Transverse colon (tissue), 4 donors: ENCODE measurements at regions not wholly inside any gene's neighbourhood (a gene's known extent, or its start where the extent isn't known, plus 50 kb on each side); places are given as distances from the start of the nearest gene placed in this dataset.
"Not testable (repeated sequence)": the region's sequence is repeated elsewhere in the genome, so short reads cannot be mapped to it uniquely, and the experiment has no call there.

ENCODE experiments used
- DNase-seq: peaks from one replicate; pipeline ENCODE4 v3.0.0-alpha.2; 2019
- H3K27ac ChIP-seq, 4 donors: fragments of 200-600 bp; sonication (generic); 2 replicates each; pipeline ENCODE4 v1.5.1; 2016 to 2018; ENCODE audit warnings: inconsistent platforms in 4 of 4
- H3K27me3 ChIP-seq: fragments of 200-600 bp; sonication (generic); 2 replicates; pipeline ENCODE4 v1.5.1; 2017; ENCODE audit warnings: inconsistent platforms
- H3K36me3 ChIP-seq, 4 donors: fragments of 200-600 bp; sonication (generic); 2 replicates each; pipeline ENCODE4 v1.5.1; 2017 to 2019; ENCODE audit warnings: inconsistent platforms in 4 of 4
- H3K4me1 ChIP-seq, 4 donors: fragments of 200-600 bp; sonication (generic); 2 replicates each; pipeline ENCODE4 v1.5.1; 2017 to 2020; ENCODE audit warnings: inconsistent platforms in 4 of 4
- H3K4me3 ChIP-seq, 4 donors: fragments of 200-600 bp; sonication (generic); 1 replicate in 1 of 4; 2 replicates in 3 of 4; pipeline versions ENCODE4 v1.5.1 to v1.6.1; 2017 to 2019; ENCODE audit warnings: inconsistent platforms in 4 of 4
- H3K9me3 ChIP-seq, 2 donors: fragments of 200-600 bp; sonication (generic); 2 replicates each; pipeline ENCODE4 v1.5.1; 2017 to 2019; ENCODE audit warnings: inconsistent platforms in 2 of 2
- EP300 ChIP-seq: sonication (generic); formaldehyde crosslinking; IDR thresholded peaks from one replicate; pipeline ENCODE4 v1.6.1; 2017; ENCODE audit warnings: antibody characterized with exemption, low read depth
- POLR2A ChIP-seq: fragments of 450-650 bp; IDR thresholded peaks from one replicate; pipeline ENCODE4 v1.6.1; 2016; ENCODE audit warnings: antibody characterized with exemption, mild to moderate bottlenecking, moderate library complexity
- POLR2AphosphoS5 ChIP-seq, 3 donors: sonication (generic); formaldehyde crosslinking; IDR thresholded peaks; one replicate each; pipeline ENCODE4 v1.6.1; 2016; ENCODE audit warnings: antibody characterized with exemption in 3 of 3
- WGBS, 2 donors: methylation state at CpG; one replicate each; pipeline ENCODE4 v1.1.5; 2018; ENCODE audit warnings: low coverage in 1 of 2; 5-methylcytosine and 5-hydroxymethylcytosine counted together
- in situ Hi-C, 4 donors: fragments of 200-750 bp; cut with MboI; loops; one replicate each; pipeline versions ENCODE4 v1.15.0 to v1.15.1; 2017; ENCODE audit warnings: low sequenced_read_pairs in 3 of 4, low pct_ligation_motif_present in 1 of 4, low pct_unique_long_range_greater_than_20kb in 1 of 4
- intact Hi-C: fragments of 100-400 bp; cut with DNase I; formaldehyde crosslinking; loops from one replicate; pipeline ENCODE4 v1.15.1; 2023; ENCODE audit warnings: low total_unique reads
- TF ChIP-seq, protein P1 (sequence below), 5 experiments: fragments of 200-600 bp in 3 of 5; fragments of 450-650 bp in 2 of 5; sonication (generic) in 3 of 5; IDR thresholded peaks; 1 replicate in 2 of 5; 2 replicates in 3 of 5; pipeline ENCODE4 v1.5.1; 2016 to 2017; ENCODE audit warnings: antibody characterized with exemption in 5 of 5, inconsistent platforms in 3 of 5, mild to moderate bottlenecking in 2 of 5, moderate library complexity in 1 of 5

DNA sequence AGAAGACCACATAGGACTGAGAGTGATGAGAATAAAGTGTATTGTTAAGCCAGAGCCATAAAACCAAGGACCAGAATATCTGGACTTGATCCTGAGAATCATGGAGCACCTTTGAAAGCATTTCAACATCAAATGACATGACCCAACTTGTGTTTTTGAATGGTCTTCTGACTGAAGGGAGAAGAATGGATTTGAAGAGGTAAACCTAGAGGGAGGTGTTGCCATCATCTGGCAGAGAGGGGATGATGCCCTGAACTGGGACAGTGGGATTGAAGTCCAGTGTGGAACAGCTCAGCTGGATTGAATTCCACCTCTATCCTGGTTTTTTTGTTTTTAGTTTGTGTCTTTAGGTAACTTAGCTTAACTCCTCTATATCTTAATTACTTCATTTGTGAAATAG lies 570.0 kb downstream of the TBC1D32 start:
- intact Hi-C loops: no loop called here
- no peak overlapping the region for H3K4me3 ChIP-seq
- no peaks in the 10 kb centered on the region for H3K9me3 ChIP-seq
- no peaks in the 10 kb centered on the region for H3K27me3 ChIP-seq
- no peak for DNase-seq
- in situ Hi-C loops: no loop called here
- H3K36me3 ChIP-seq: no peaks in the 10 kb centered on the region
- H3K4me1 ChIP-seq: no peaks in the 10 kb centered on the region
- TF ChIP-seq, protein P1, sequence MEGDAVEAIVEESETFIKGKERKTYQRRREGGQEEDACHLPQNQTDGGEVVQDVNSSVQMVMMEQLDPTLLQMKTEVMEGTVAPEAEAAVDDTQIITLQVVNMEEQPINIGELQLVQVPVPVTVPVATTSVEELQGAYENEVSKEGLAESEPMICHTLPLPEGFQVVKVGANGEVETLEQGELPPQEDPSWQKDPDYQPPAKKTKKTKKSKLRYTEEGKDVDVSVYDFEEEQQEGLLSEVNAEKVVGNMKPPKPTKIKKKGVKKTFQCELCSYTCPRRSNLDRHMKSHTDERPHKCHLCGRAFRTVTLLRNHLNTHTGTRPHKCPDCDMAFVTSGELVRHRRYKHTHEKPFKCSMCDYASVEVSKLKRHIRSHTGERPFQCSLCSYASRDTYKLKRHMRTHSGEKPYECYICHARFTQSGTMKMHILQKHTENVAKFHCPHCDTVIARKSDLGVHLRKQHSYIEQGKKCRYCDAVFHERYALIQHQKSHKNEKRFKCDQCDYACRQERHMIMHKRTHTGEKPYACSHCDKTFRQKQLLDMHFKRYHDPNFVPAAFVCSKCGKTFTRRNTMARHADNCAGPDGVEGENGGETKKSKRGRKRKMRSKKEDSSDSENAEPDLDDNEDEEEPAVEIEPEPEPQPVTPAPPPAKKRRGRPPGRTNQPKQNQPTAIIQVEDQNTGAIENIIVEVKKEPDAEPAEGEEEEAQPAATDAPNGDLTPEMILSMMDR (IDR thresholded peaks at IDR 0.05): no peak
- TF ChIP-seq EP300 (no peak), POLR2AphosphoS5 (IDR thresholded peaks at IDR 0.05) (no peak)
- H3K27ac ChIP-seq: no peak overlapping the region

GRCh38 chr6:120759570-120759969 lies 574.7 kb downstream of the TBC1D32 start:
- in situ Hi-C loops: no loop called here
- H3K9me3 ChIP-seq: no peaks in the 10 kb centered on the region
- H3K4me1 ChIP-seq: no peaks in the 10 kb centered on the region
- no peak overlapping the region for H3K4me3 ChIP-seq
- TF ChIP-seq POLR2A (no peak), EP300 (no peak), POLR2AphosphoS5 (IDR thresholded peaks at IDR 0.05) (no peak)
- TF ChIP-seq, protein P1 (IDR thresholded peaks at IDR 0.05): no peak
- DNase-seq: no peak
- H3K27ac ChIP-seq: no peak overlapping the region
- no peaks in the 10 kb centered on the region for H3K36me3 ChIP-seq
- 46 to 47% methylated on average over 1 of the region's 1 CpG for WGBS, 2 donors
- intact Hi-C loops: no loop called here
- no peaks in the 10 kb centered on the region for H3K27me3 ChIP-seq

GRCh38 chr6:120748574-120748973 lies 585.7 kb downstream of the TBC1D32 start:
- not testable (repeated sequence) for H3K9me3 ChIP-seq

GRCh38 chr6:120736740-120737139 lies 597.5 kb downstream of the TBC1D32 start:
- no peaks in the 10 kb centered on the region for H3K36me3 ChIP-seq
- no peak for DNase-seq
- no peaks in the 10 kb centered on the region for H3K27me3 ChIP-seq
- no peaks in the 10 kb centered on the region for H3K4me1 ChIP-seq
- no peak overlapping the region for H3K4me3 ChIP-seq
- 58 to 98% methylated on average over 2 of the region's 2 CpGs for WGBS, 2 donors
- in situ Hi-C loops (no loop called here), intact Hi-C loops (no loop called here)
- H3K9me3 ChIP-seq: no peaks in the 10 kb centered on the region
- no peak overlapping the region for H3K27ac ChIP-seq
- TF ChIP-seq POLR2AphosphoS5 (IDR thresholded peaks at IDR 0.05): no peak
- TF ChIP-seq, protein P1 (IDR thresholded peaks at IDR 0.05): no peak
- TF ChIP-seq POLR2A: no peak
- no peak for TF ChIP-seq EP300

More at GRCh38 chr6:120748574-120748973, 585.7 kb downstream of the TBC1D32 start:
- in situ Hi-C loops, H3K27me3 ChIP-seq, H3K4me3 ChIP-seq, H3K36me3 ChIP-seq, DNase-seq, H3K4me1 ChIP-seq, intact Hi-C loops, H3K27ac ChIP-seq: not testable (repeated sequence)
- 68% methylated on average over 10 of the region's 12 CpGs; no CpG with 5 or more reads in 1 of the 2 donors for WGBS, 2 donors

- no peak overlapping the region for H3K27ac ChIP-seq
- TF ChIP-seq POLR2A: no peak
- TF ChIP-seq, protein P1 (IDR thresholded peaks at IDR 0.05): no peak
- no peak for TF ChIP-seq EP300
- TF ChIP-seq POLR2AphosphoS5 (IDR thresholded peaks at IDR 0.05): no peak
- in situ Hi-C loops: no loop called here
- no peak for DNase-seq
- no peaks in the 10 kb centered on the region for H3K36me3 ChIP-seq
- H3K9me3 ChIP-seq: no peaks in the 10 kb centered on the region
- intact Hi-C loops: no loop called here
- no peaks in the 10 kb centered on the region for H3K4me1 ChIP-seq
- H3K4me3 ChIP-seq: no peak overlapping the region
- 65 to 70% methylated on average over 2 of the region's 2 CpGs for WGBS, 2 donors
- no peaks in the 10 kb centered on the region for H3K27me3 ChIP-seq
Observed at GRCh38 chr6:120735641-120736040, 598.6 kb downstream of the TBC1D32 start.
